GM10266 (cell line): ENCODE measurements at regions not wholly inside any gene's neighbourhood (a gene's known extent, or its start where the extent isn't known, plus 50 kb on each side); places are given as distances from the start of the nearest gene placed in this dataset.
"Not testable (repeated sequence)": the region's sequence is repeated elsewhere in the genome, so short reads cannot be mapped to it uniquely, and the experiment has no call there.

Experiments
- DNase-seq: peaks from one replicate; pipeline ENCODE4 v3.0.0; 2012; ENCODE audit errors: extremely low spot score
- CTCF ChIP-seq: IDR thresholded peaks from 2 replicates; pipeline ENCODE4 v1.5.1; 2012; ENCODE audit warnings: mild to moderate bottlenecking, low read depth; ENCODE audit not compliant: control insufficient read depth, insufficient read depth; ENCODE audit errors: missing control alignments

- TF ChIP-seq CTCF, result no peak
- no peak for DNase-seq
Measured at GRCh38 chr4:186981161-186981560, 257.5 kb upstream of the FAT1 start.

- TF ChIP-seq CTCF, result no peak
- DNase-seq, result no peak
Measured at GRCh38 chr4:186982160-186982559, 258.5 kb upstream of the FAT1 start.

GRCh38 chr4:186984105-186984644 is 260.5 kb upstream of the FAT1 start:
- no peak for TF ChIP-seq CTCF
- DNase-seq, result no peak

GRCh38 chr4:186999686-187000085 is 276.0 kb upstream of the FAT1 start:
- DNase-seq, result no peak
- TF ChIP-seq CTCF, result no peak

- no peak for TF ChIP-seq CTCF
- no peak for DNase-seq
Measured at GRCh38 chr4:187000281-187000680, 276.6 kb upstream of the FAT1 start.

GRCh38 chr4:187002133-187002532 is 278.5 kb upstream of the FAT1 start:
- not testable (repeated sequence) for DNase-seq

GRCh38 chr4:187004628-187005027 is 281.0 kb upstream of the FAT1 start:
- TF ChIP-seq CTCF, result no peak
- DNase-seq, result no peak

GRCh38 chr4:187006189-187006618 is 282.5 kb upstream of the FAT1 start:
- TF ChIP-seq CTCF, result no peak
- DNase-seq, result no peak
